ENCODE measurements at regions not wholly inside any gene's neighbourhood (a gene's known extent, or its start where the extent isn't known, plus 50 kb on each side); places are given as distances from the start of the nearest gene placed in this dataset.

DNA sequence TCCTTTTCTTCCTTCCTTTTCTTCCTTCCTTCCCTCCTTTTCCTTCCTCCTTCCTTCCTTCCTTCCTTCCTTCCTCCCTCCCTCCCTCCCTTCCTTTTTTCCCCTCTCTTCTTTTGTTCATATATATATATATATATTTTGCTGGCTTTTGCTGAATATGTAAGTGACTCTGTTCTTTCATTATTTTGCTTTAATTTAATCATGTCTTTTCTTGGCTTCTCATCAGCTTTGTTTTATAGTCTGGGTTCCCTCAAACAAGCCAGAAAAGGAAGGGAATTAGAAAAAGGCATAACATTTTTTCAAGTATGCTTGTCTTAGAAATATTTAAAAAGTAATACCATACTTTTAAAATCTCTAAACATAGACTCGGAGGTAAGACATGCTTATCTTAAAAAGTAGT is 219.9 kb upstream of the ATXN7L3B start:
- H3K4me1 ChIP-seq (ENCODE audit: control insufficient read depth, insufficient read depth, low read length) = no peaks in the 10 kb centered on the region
- no peak overlapping the region for H3K27ac ChIP-seq (ENCODE audit: low read length)
- H3K9me3 ChIP-seq (ENCODE audit: control insufficient read depth, insufficient read depth, low read depth, low read length) = no peaks in the 10 kb centered on the region
- H3K4me3 ChIP-seq (ENCODE audit: low read depth in 2 of 2, low read length in 2 of 2) = no peak overlapping the region
- TF ChIP-seq POLR2AphosphoS5 (IDR thresholded peaks at IDR 0.05; ENCODE audit: low read depth, low read length) (no peak), TCF7L2 (IDR thresholded peaks at IDR 0.05; ENCODE audit: low read depth, low read length) (no peak), SIN3A (IDR thresholded peaks at IDR 0.05; ENCODE audit: borderline replicate concordance, insufficient read depth, low read depth, low read length) (no peak)
- TF ChIP-seq, protein P1, sequence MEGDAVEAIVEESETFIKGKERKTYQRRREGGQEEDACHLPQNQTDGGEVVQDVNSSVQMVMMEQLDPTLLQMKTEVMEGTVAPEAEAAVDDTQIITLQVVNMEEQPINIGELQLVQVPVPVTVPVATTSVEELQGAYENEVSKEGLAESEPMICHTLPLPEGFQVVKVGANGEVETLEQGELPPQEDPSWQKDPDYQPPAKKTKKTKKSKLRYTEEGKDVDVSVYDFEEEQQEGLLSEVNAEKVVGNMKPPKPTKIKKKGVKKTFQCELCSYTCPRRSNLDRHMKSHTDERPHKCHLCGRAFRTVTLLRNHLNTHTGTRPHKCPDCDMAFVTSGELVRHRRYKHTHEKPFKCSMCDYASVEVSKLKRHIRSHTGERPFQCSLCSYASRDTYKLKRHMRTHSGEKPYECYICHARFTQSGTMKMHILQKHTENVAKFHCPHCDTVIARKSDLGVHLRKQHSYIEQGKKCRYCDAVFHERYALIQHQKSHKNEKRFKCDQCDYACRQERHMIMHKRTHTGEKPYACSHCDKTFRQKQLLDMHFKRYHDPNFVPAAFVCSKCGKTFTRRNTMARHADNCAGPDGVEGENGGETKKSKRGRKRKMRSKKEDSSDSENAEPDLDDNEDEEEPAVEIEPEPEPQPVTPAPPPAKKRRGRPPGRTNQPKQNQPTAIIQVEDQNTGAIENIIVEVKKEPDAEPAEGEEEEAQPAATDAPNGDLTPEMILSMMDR (IDR thresholded peaks at IDR 0.05) = no peak
- TF ChIP-seq, protein P2, sequence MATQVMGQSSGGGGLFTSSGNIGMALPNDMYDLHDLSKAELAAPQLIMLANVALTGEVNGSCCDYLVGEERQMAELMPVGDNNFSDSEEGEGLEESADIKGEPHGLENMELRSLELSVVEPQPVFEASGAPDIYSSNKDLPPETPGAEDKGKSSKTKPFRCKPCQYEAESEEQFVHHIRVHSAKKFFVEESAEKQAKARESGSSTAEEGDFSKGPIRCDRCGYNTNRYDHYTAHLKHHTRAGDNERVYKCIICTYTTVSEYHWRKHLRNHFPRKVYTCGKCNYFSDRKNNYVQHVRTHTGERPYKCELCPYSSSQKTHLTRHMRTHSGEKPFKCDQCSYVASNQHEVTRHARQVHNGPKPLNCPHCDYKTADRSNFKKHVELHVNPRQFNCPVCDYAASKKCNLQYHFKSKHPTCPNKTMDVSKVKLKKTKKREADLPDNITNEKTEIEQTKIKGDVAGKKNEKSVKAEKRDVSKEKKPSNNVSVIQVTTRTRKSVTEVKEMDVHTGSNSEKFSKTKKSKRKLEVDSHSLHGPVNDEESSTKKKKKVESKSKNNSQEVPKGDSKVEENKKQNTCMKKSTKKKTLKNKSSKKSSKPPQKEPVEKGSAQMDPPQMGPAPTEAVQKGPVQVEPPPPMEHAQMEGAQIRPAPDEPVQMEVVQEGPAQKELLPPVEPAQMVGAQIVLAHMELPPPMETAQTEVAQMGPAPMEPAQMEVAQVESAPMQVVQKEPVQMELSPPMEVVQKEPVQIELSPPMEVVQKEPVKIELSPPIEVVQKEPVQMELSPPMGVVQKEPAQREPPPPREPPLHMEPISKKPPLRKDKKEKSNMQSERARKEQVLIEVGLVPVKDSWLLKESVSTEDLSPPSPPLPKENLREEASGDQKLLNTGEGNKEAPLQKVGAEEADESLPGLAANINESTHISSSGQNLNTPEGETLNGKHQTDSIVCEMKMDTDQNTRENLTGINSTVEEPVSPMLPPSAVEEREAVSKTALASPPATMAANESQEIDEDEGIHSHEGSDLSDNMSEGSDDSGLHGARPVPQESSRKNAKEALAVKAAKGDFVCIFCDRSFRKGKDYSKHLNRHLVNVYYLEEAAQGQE (IDR thresholded peaks at IDR 0.05; ENCODE audit: insufficient read depth in 1 of 2, low read depth in 2 of 2, low read length in 1 of 2) = no peak
- no TSS peak for BruUV-seq (replicated peaks)
- in situ Hi-C loops (cut with HindIII; ENCODE audit: low pct_unique_long_range_greater_than_20kb, low sequenced_read_pairs) = no loop called here
- ChIA-PET POLR2A (no interaction called here), CTCF (no interaction called here)
- no peaks in the 10 kb centered on the region for H3K36me3 ChIP-seq (ENCODE audit: control insufficient read depth, insufficient read depth, low read length)
- ATAC-seq = no peak
- DNase-seq (ENCODE audit: low read depth, low spot score) = no peak
- H3K27me3 ChIP-seq (ENCODE audit: control insufficient read depth, insufficient read depth, low read length) = no peaks in the 10 kb centered on the region
- intact Hi-C loops (cut with micrococcal nuclease; ENCODE audit: unreplicated experiment) = loop anchor here (5.0 kb wide), 1 partner anchor 295 kb away; no protein-coding TSS in a partner anchor

DNA sequence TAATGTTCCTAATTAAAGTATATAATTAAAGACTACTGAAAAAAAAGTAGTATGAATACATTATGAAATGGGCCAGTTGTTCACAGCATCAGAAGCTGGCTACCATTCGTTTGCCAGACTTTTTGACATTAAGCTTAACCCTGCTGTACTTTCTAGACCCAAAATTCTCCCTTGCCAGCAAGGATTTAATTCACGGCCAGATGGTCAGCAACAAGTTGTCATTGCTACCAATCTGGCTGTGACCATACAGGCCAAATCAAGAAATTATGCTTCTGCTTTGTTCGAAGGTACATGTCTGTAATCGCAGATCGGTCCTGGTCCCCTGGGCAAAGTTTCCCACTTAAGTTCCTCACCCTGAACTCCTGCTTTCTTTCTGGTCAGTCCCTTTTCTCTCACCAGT is 217.7 kb upstream of the ATXN7L3B start:
- in situ Hi-C loops (cut with HindIII; ENCODE audit: low pct_unique_long_range_greater_than_20kb, low sequenced_read_pairs) = no loop called here

More for the DNA sequence above, 217.7 kb upstream of the ATXN7L3B start:
- intact Hi-C loops (cut with micrococcal nuclease; ENCODE audit: unreplicated experiment) = loop anchor here (5.0 kb wide), 1 partner anchor 298 kb away; no protein-coding TSS in a partner anchor
- no peak overlapping the region for H3K27ac ChIP-seq (ENCODE audit: low read length)
- CTCF ChIA-PET = interaction anchor here (0.6 kb wide), 1 partner anchor 1722 kb away, joined by 4 read pairs; no protein-coding TSS in a partner anchor
- H3K4me3 ChIP-seq (ENCODE audit: low read depth in 2 of 2, low read length in 2 of 2) = no peak overlapping the region
- no TSS peak for BruUV-seq (replicated peaks)
- POLR2A ChIA-PET = no interaction called here
- no peaks in the 10 kb centered on the region for H3K4me1 ChIP-seq (ENCODE audit: control insufficient read depth, insufficient read depth, low read length)
- no peaks in the 10 kb centered on the region for H3K36me3 ChIP-seq (ENCODE audit: control insufficient read depth, insufficient read depth, low read length)
- no peak for ATAC-seq
- no peaks in the 10 kb centered on the region for H3K27me3 ChIP-seq (ENCODE audit: control insufficient read depth, insufficient read depth, low read length)
- no peak for DNase-seq (ENCODE audit: low read depth, low spot score)
- TF ChIP-seq, protein P2 (IDR thresholded peaks at IDR 0.05; ENCODE audit: insufficient read depth in 1 of 2, low read depth in 2 of 2, low read length in 1 of 2) = no peak
- TF ChIP-seq POLR2AphosphoS5 (IDR thresholded peaks at IDR 0.05; ENCODE audit: low read depth, low read length) (no peak), SIN3A (IDR thresholded peaks at IDR 0.05; ENCODE audit: borderline replicate concordance, insufficient read depth, low read depth, low read length) (no peak), TCF7L2 (IDR thresholded peaks at IDR 0.05; ENCODE audit: low read depth, low read length) (no peak)
- TF ChIP-seq, protein P1 (IDR thresholded peaks at IDR 0.05) = no peak
- no peaks in the 10 kb centered on the region for H3K9me3 ChIP-seq (ENCODE audit: control insufficient read depth, insufficient read depth, low read depth, low read length)

All from Panc1 (cell line).